K562 (cell line): ENCODE measurements at regions not wholly inside any gene's neighbourhood (a gene's known extent, or its start where the extent isn't known, plus 50 kb on each side); places are given as distances from the start of the nearest gene placed in this dataset.

ENCODE experiments used
- ARID4B ChIP-seq: sonication (generic); formaldehyde crosslinking; IDR thresholded peaks from 2 replicates; pipeline ENCODE4 v1.8.0; 2022; ENCODE audit warnings: mild to moderate bottlenecking, missing genetic modification reagents
- ATF1 ChIP-seq, 2 experiments: fragments of 450-650 bp in 1 of 2; IDR thresholded peaks; 2 replicates each; pipeline ENCODE4 v1.6.1; 2016; ENCODE audit warnings: missing compliant biosample characterization in 1 of 2, missing genetic modification characterization in 1 of 2
- CREB1 ChIP-seq, 2 experiments: sonication (generic) in 1 of 2; formaldehyde crosslinking in 1 of 2; IDR thresholded peaks; 2 replicates each; pipeline versions ENCODE4 v1.6.1 to v1.8.0; 2012 to 2022; ENCODE audit warnings: inconsistent platforms in 1 of 2, mild to moderate bottlenecking in 1 of 2, missing genetic modification reagents in 1 of 2, moderate library complexity in 1 of 2
- CREM ChIP-seq: IDR thresholded peaks from 2 replicates; pipeline ENCODE4 v1.6.1; 2014; ENCODE audit warnings: antibody characterized with exemption, low read depth
- HOXB6 ChIP-seq: fragments of 250-450 bp; sonication (Bioruptor Pico); IDR thresholded peaks from 2 replicates; pipeline ENCODE4 v1.5.1; 2022; ENCODE audit warnings: mild to moderate bottlenecking, borderline replicate concordance
- JUND ChIP-seq, 2 experiments: IDR thresholded peaks; 2 replicates in 1 of 2; 3 replicates in 1 of 2; pipeline ENCODE4 v1.6.1; 2011; ENCODE audit warnings: borderline replicate concordance in 2 of 2, low read depth in 2 of 2, low read length in 2 of 2, improper control_type of control experiment in 1 of 2, missing biosample characterization in 1 of 2, missing genetic modification characterization in 1 of 2, missing genetic modification reagents in 1 of 2
- RB1 ChIP-seq: fragments of 450-650 bp; IDR thresholded peaks from 2 replicates; pipeline ENCODE4 v1.6.1; 2017; ENCODE audit warnings: low read depth, mild to moderate bottlenecking
- RBM14 ChIP-seq: fragments of 200-400 bp; formaldehyde crosslinking; IDR thresholded peaks from 2 replicates; pipeline ENCODE4 v1.6.1; 2018; ENCODE audit warnings: low read depth, mild to moderate bottlenecking, low read length, moderate library complexity, borderline replicate concordance; ENCODE audit not compliant: insufficient read depth
- SMARCC2 ChIP-seq: fragments of 450-650 bp; IDR thresholded peaks from 2 replicates; pipeline ENCODE4 v1.6.1; 2017; ENCODE audit warnings: antibody characterized with exemption, moderate library complexity, mild to moderate bottlenecking, low read depth
- ZNF197 ChIP-seq: fragments of 200-800 bp; sonication (Bioruptor generic); IDR thresholded peaks from 2 replicates; pipeline ENCODE4 v1.6.1; 2016; ENCODE audit warnings: low read depth, missing genetic modification characterization, missing compliant biosample characterization
- ZNF408 ChIP-seq: fragments of 250-450 bp; sonication (Bioruptor Pico); IDR thresholded peaks from 2 replicates; pipeline ENCODE4 v1.4.0; 2020; ENCODE audit warnings: low read depth, mild to moderate bottlenecking, moderate library complexity
- ZNF445 ChIP-seq: fragments of 250-450 bp; sonication (Bioruptor Pico); IDR thresholded peaks from 2 replicates; pipeline ENCODE4 v1.4.0; 2020; ENCODE audit warnings: low read depth, mild to moderate bottlenecking, moderate library complexity
- TF ChIP-seq, protein P1 (sequence below): fragments of 250-450 bp; sonication (Bioruptor Pico); IDR thresholded peaks from 2 replicates; pipeline ENCODE4 v1.5.0; 2020; ENCODE audit warnings: mild to moderate bottlenecking

- TF ChIP-seq RB1 (no peak), JUND (IDR thresholded peaks at IDR 0.05; ENCODE audit: borderline replicate concordance, low read depth, low read length) (peak; percentile 90), JUND (tag; IDR thresholded peaks at IDR 0.05; ENCODE audit: borderline replicate concordance, low read depth, low read length) (peak; percentile 86), ZNF197 (CRISPR knock-in tag) (no peak), HOXB6 (CRISPR knock-in tag) (no peak), RBM14 (no peak), CREM (peak; percentile 39; the same call in 1 of the 2 replicates), SMARCC2 (no peak), ARID4B (CRISPR knock-in tag) (no peak), CREB1 (IDR thresholded peaks at IDR 0.05) (no peak; the same call in 1 of the 2 replicates), CREB1 (CRISPR knock-in tag; IDR thresholded peaks at IDR 0.05) (no peak), ZNF445 (no peak), ATF1 (CRISPR knock-in tag; IDR thresholded peaks at IDR 0.05) (no peak), ATF1 (tag; IDR thresholded peaks at IDR 0.05) (peak; percentile 30; the same call in 1 of the 2 replicates), ZNF408 (CRISPR knock-in tag) (no peak)
- TF ChIP-seq, protein P1, sequence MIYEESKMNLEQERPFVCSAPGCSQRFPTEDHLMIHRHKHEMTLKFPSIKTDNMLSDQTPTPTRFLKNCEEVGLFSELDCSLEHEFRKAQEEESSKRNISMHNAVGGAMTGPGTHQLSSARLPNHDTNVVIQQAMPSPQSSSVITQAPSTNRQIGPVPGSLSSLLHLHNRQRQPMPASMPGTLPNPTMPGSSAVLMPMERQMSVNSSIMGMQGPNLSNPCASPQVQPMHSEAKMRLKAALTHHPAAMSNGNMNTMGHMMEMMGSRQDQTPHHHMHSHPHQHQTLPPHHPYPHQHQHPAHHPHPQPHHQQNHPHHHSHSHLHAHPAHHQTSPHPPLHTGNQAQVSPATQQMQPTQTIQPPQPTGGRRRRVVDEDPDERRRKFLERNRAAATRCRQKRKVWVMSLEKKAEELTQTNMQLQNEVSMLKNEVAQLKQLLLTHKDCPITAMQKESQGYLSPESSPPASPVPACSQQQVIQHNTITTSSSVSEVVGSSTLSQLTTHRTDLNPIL (CRISPR knock-in tag): no peak
These were observed 67.2 kb upstream of the LHX1 start (continued) for GRCh38 chr17:36869856-36870719.
